Stomach (tissue), 8 donors: ENCODE measurements at regions not wholly inside any gene's neighbourhood (a gene's known extent, or its start where the extent isn't known, plus 50 kb on each side); places are given as distances from the start of the nearest gene placed in this dataset.

Experiments used
- DNase-seq, 2 donors: peaks; one replicate each; pipeline versions ENCODE4 v3.0.0 to v3.0.0-alpha.2; 2013 to 2019
- H3K27ac ChIP-seq, 5 donors: fragments of 200-600 bp in 4 of 5; sonication (generic) in 4 of 5; one replicate each; pipeline ENCODE4 v1.5.1; 2013 to 2019; ENCODE audit warnings: mild to moderate bottlenecking in 1 of 5, moderate library complexity in 1 of 5
- H3K27me3 ChIP-seq, 3 donors: fragments of 200-600 bp; sonication (generic); one replicate each; pipeline ENCODE4 v1.5.1; 2017 to 2019; ENCODE audit warnings: mixed run types in 1 of 3
- H3K36me3 ChIP-seq, 4 donors: fragments of 200-600 bp; sonication (generic); 1 replicate in 3 of 4; 2 replicates in 1 of 4; pipeline ENCODE4 v1.5.1; 2016 to 2019
- H3K4me1 ChIP-seq, 4 donors: fragments of 200-600 bp; sonication (generic); one replicate each; pipeline ENCODE4 v1.5.1; 2016 to 2019
- H3K4me3 ChIP-seq, 4 donors: fragments of 200-600 bp; sonication (generic) in 3 of 4; one replicate each; pipeline ENCODE4 v1.5.1; 2016 to 2019; ENCODE audit warnings: mild to moderate bottlenecking in 1 of 4
- H3K9me3 ChIP-seq, 4 donors: fragments of 200-600 bp; sonication (generic); one replicate each; pipeline ENCODE4 v1.5.1; 2016 to 2019
- CTCF ChIP-seq, 7 experiments: fragments of 450-650 bp in 4 of 7; fragments of 200-600 bp in 3 of 7; sonication (generic) in 3 of 7; IDR thresholded peaks; one replicate each; pipeline ENCODE4 v1.5.1; 2016 to 2019; ENCODE audit warnings: antibody characterized with exemption in 7 of 7, control low read depth in 2 of 7, mild to moderate bottlenecking in 1 of 7
- EP300 ChIP-seq: sonication (generic); formaldehyde crosslinking; IDR thresholded peaks from one replicate; pipeline ENCODE4 v1.6.1; 2017; ENCODE audit warnings: antibody characterized with exemption
- POLR2A ChIP-seq, 4 donors: fragments of 450-650 bp; IDR thresholded peaks; one replicate each; pipeline ENCODE4 v1.6.1; 2016; ENCODE audit warnings: antibody characterized with exemption in 4 of 4, control low read depth in 2 of 4, mild to moderate bottlenecking in 1 of 4, moderate library complexity in 1 of 4
- POLR2AphosphoS5 ChIP-seq, 3 donors: sonication (generic); formaldehyde crosslinking; IDR thresholded peaks; one replicate each; pipeline ENCODE4 v1.6.1; 2016; ENCODE audit warnings: antibody characterized with exemption in 3 of 3
- WGBS, 5 donors: extraction: QIAGEN DNeasy Blood & Tissue Kit in 3 of 5; methylation state at CpG; one replicate each; pipeline versions ENCODE4 v1.1.5 to v1.1.7; 2013 to 2018; 5-methylcytosine and 5-hydroxymethylcytosine counted together
- intact Hi-C: fragments of 100-400 bp; cut with DNase I; formaldehyde crosslinking; loops from one replicate; pipeline ENCODE4 v1.15.1; 2023; ENCODE audit warnings: low total_unique reads
- donor health status: healthy with polysubstance abuse.
- donor health status: Bipolar disorder and iron deficiency.
- donor health status: healthy.

GRCh38 chr6:21823371-21823770, 229.8 kb downstream of the SOX4 start:
- no peak for DNase-seq
- H3K9me3 ChIP-seq, result no peaks in the 10 kb centered on the region
- no peak overlapping the region for H3K4me3 ChIP-seq
- TF ChIP-seq POLR2AphosphoS5 (IDR thresholded peaks at IDR 0.05) (no peak), EP300 (no peak), POLR2A (IDR thresholded peaks at IDR 0.05) (no peak), CTCF (IDR thresholded peaks at IDR 0.05) (no peak)
- peaks cover 0 to 23% (median 12%) of the 10 kb centered on the region in 4 donors for H3K4me1 ChIP-seq
- no peaks in the 10 kb centered on the region for H3K36me3 ChIP-seq
- 12 to 54% (median 23%) methylated on average over 1 of the region's 1 CpG for WGBS, 5 donors
- no peaks in the 10 kb centered on the region for H3K27me3 ChIP-seq
- intact Hi-C loops, result no loop called here
- H3K27ac ChIP-seq, result no peak overlapping the region

- no peaks in the 10 kb centered on the region for H3K36me3 ChIP-seq
- TF ChIP-seq EP300 (no peak), POLR2A (IDR thresholded peaks at IDR 0.05) (no peak), CTCF (IDR thresholded peaks at IDR 0.05) (no peak), POLR2AphosphoS5 (IDR thresholded peaks at IDR 0.05) (no peak)
- peaks cover 0 to 23% (median 15%) of the 10 kb centered on the region in 4 donors for H3K4me1 ChIP-seq
- H3K4me3 ChIP-seq, result no peak overlapping the region
- 23 to 55% (median 37%) methylated on average over 8 of the region's 8 CpGs for WGBS, 5 donors
- H3K27me3 ChIP-seq, result no peaks in the 10 kb centered on the region
- DNase-seq, result no peak
- H3K27ac ChIP-seq, result no peak overlapping the region
- intact Hi-C loops, result no loop called here
- no peaks in the 10 kb centered on the region for H3K9me3 ChIP-seq
These were observed 231.1 kb downstream of the SOX4 start for GRCh38 chr6:21824431-21825177.

DNA sequence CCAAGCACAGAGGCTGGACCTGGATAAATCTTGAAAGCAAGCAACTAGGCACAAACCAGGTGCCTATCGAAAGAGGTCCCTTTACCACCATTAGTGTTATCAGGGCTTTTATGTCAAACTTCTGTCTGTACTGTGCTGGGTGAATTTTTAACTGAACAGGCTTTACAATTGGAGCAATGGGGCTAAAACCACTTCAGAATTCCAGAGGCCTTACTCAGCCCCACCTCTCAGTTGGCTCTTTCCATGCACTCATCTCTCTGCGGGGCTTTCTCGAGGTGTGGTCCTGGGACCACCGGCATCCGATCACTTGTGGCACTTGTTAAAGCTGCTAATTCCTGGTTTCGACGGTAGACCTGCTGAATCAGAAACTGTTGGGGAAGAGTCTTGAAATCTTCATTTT, 232.5 kb downstream of the SOX4 start:
- peaks cover 0 to 23% (median 17%) of the 10 kb centered on the region in 4 donors for H3K4me1 ChIP-seq
- no peak for TF ChIP-seq POLR2AphosphoS5 (IDR thresholded peaks at IDR 0.05)
- no peak for TF ChIP-seq CTCF (IDR thresholded peaks at IDR 0.05)
- no peak for TF ChIP-seq POLR2A (IDR thresholded peaks at IDR 0.05)
- TF ChIP-seq EP300, result no peak
- no peaks in the 10 kb centered on the region for H3K36me3 ChIP-seq
- H3K27me3 ChIP-seq, result no peaks in the 10 kb centered on the region
- no peak overlapping the region for H3K27ac ChIP-seq
- DNase-seq, result no peak
- intact Hi-C loops, result no loop called here
- WGBS, 5 donors, result 43 to 72% (median 51%) methylated on average over 7 of the region's 7 CpGs
- H3K4me3 ChIP-seq, result no peak overlapping the region
- no peaks in the 10 kb centered on the region for H3K9me3 ChIP-seq

DNA sequence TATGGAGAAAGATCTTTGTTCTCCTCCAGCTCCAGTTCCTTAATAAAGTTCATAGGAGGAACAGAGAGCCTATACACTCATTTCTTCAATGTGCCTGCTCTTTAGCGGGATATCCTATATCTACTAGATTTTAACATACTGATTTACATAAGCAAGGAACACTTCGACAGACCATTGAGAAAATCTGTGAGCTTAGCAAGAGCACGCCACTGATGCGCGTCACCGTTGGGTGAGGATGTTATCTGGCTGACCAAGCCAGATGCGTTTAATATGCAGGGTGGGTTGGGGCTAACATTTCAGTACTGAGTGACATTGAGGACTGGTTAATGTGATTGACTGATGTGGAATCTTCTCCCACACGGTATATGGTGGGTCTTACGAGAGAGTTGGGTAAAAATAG, 233.4 kb downstream of the SOX4 start:
- Histone ChIP-seq H3K4me1 (peaks cover 0 to 27% (median 18%) of the 10 kb centered on the region in 4 donors), H3K36me3 (no peaks in the 10 kb centered on the region), H3K9me3 (no peaks in the 10 kb centered on the region), H3K4me3 (no peak overlapping the region), H3K27me3 (no peaks in the 10 kb centered on the region), H3K27ac (no peak overlapping the region)
- WGBS, 5 donors, result 94 to 96% (median 95%) methylated on average over 9 of the region's 9 CpGs
- DNase-seq, result no peak
- TF ChIP-seq EP300, result no peak
- TF ChIP-seq POLR2AphosphoS5 (IDR thresholded peaks at IDR 0.05), result no peak
- no peak for TF ChIP-seq POLR2A (IDR thresholded peaks at IDR 0.05)
- TF ChIP-seq CTCF (IDR thresholded peaks at IDR 0.05), result no peak
- intact Hi-C loops, result no loop called here
